ENCODE measurements at regions not wholly inside any gene's neighbourhood (a gene's known extent, or its start where the extent isn't known, plus 50 kb on each side); places are given as distances from the start of the nearest gene placed in this dataset.

- WGBS (ENCODE audit: insufficient coverage) = no CpG with 5 or more reads among the region's 2 CpGs
- TF ChIP-seq CTCF (IDR thresholded peaks at IDR 0.05) = no peak
- H4K20me1 ChIP-seq (ENCODE audit: insufficient read depth, low read length) = no peaks in the 10 kb centered on the region
- no peak overlapping the region for H3K4me2 ChIP-seq (replicated peaks; ENCODE audit: extremely low read depth, low read length, poor library complexity, severe bottlenecking)
- Mint-ChIP-seq H3K9me3 (peaks cover 0 to 6% (median 3%) of the 10 kb centered on the region in 7 donors), H3K36me3 (no peaks in the 10 kb centered on the region), H3K4me3 (no peak overlapping the region), H3K4me1 (no peaks in the 10 kb centered on the region), H3K27me3 (ENCODE audit: low read depth in 3 of 3) (peaks cover 0 to 2% (median 0%) of the 10 kb centered on the region in 3 donors), H3K27ac (no peak overlapping the region)
- no peak for DNase-seq
- no peak overlapping the region for H2AFZ ChIP-seq (ENCODE audit: insufficient read depth, low read depth, low read length, poor library complexity, severe bottlenecking)
- no peaks in the 10 kb centered on the region for H3K4me1 ChIP-seq (ENCODE audit: control insufficient read depth in 1 of 2, insufficient read depth in 2 of 2, low read length in 2 of 2)
- H3K36me3 ChIP-seq (replicated peaks in 1 of 2; ENCODE audit: control insufficient read depth in 1 of 2, insufficient read depth in 2 of 2, low read length in 2 of 2) = no peaks in the 10 kb centered on the region
- H3K27ac ChIP-seq (ENCODE audit: low read depth in 1 of 2, low read length in 2 of 2) = no peak overlapping the region
- no peaks in the 10 kb centered on the region for H3K9me3 ChIP-seq (replicated peaks in 1 of 2; ENCODE audit: control insufficient read depth in 1 of 2, insufficient read depth in 1 of 2, low read length in 2 of 2)
- H3K79me2 ChIP-seq (ENCODE audit: insufficient read depth, low read length) = no peaks in the 10 kb centered on the region
- H3K9ac ChIP-seq (ENCODE audit: insufficient read depth, low read length, poor library complexity, severe bottlenecking) = no peak overlapping the region
- no peaks in the 10 kb centered on the region for H3K27me3 ChIP-seq (ENCODE audit: control insufficient read depth in 2 of 2, insufficient read depth in 2 of 2, low read length in 2 of 2)
- H3K4me3 ChIP-seq (replicated peaks in 1 of 3; ENCODE audit: low read depth in 2 of 3, low read length in 3 of 3) = no peak overlapping the region
- intact Hi-C loops (cut with micrococcal nuclease) = no loop called here
These were observed 185.2 kb downstream of the C1orf94 start for GRCh38 chr1:34361781-34362357.

- WGBS (ENCODE audit: insufficient coverage) = 94% methylated on average over 4 of the region's 4 CpGs
- no peak for TF ChIP-seq CTCF (IDR thresholded peaks at IDR 0.05)
These were observed 186.2 kb downstream of the C1orf94 start for GRCh38 chr1:34362949-34363348.

More at GRCh38 chr1:34362949-34363348, 186.2 kb downstream of the C1orf94 start:
- Mint-ChIP-seq H3K4me3 (no peak overlapping the region), H3K36me3 (no peaks in the 10 kb centered on the region), H3K27me3 (ENCODE audit: low read depth in 3 of 3) (no peaks in the 10 kb centered on the region), H3K9me3 (peaks cover 0 to 6% (median 3%) of the 10 kb centered on the region in 7 donors), H3K27ac (no peak overlapping the region), H3K4me1 (no peaks in the 10 kb centered on the region)
- Histone ChIP-seq H3K27me3 (ENCODE audit: control insufficient read depth in 2 of 2, insufficient read depth in 2 of 2, low read length in 2 of 2) (no peaks in the 10 kb centered on the region), H3K9ac (ENCODE audit: insufficient read depth, low read length, poor library complexity, severe bottlenecking) (no peak overlapping the region), H3K4me3 (replicated peaks in 1 of 3; ENCODE audit: low read depth in 2 of 3, low read length in 3 of 3) (no peak overlapping the region), H3K4me1 (ENCODE audit: control insufficient read depth in 1 of 2, insufficient read depth in 2 of 2, low read length in 2 of 2) (no peaks in the 10 kb centered on the region), H4K20me1 (ENCODE audit: insufficient read depth, low read length) (no peaks in the 10 kb centered on the region), H3K79me2 (ENCODE audit: insufficient read depth, low read length) (no peaks in the 10 kb centered on the region), H2AFZ (ENCODE audit: insufficient read depth, low read depth, low read length, poor library complexity, severe bottlenecking) (no peak overlapping the region), H3K9me3 (replicated peaks in 1 of 2; ENCODE audit: control insufficient read depth in 1 of 2, insufficient read depth in 1 of 2, low read length in 2 of 2) (no peaks in the 10 kb centered on the region), H3K27ac (ENCODE audit: low read depth in 1 of 2, low read length in 2 of 2) (no peak overlapping the region), H3K4me2 (replicated peaks; ENCODE audit: extremely low read depth, low read length, poor library complexity, severe bottlenecking) (no peak overlapping the region), H3K36me3 (replicated peaks in 1 of 2; ENCODE audit: control insufficient read depth in 1 of 2, insufficient read depth in 2 of 2, low read length in 2 of 2) (no peaks in the 10 kb centered on the region)
- intact Hi-C loops (cut with micrococcal nuclease) = no loop called here
- no peak for DNase-seq
